SJCRH30 (cell line): ENCODE measurements at regions not wholly inside any gene's neighbourhood (a gene's known extent, or its start where the extent isn't known, plus 50 kb on each side); places are given as distances from the start of the nearest gene placed in this dataset.
A peak's percentile ranks its signal among the peaks of the same experiment; 100 is the strongest.

Experiments used
- DNase-seq, 2 experiments: peaks; one replicate each; pipeline ENCODE4 v3.0.0-alpha.2; 2015 to 2020
- H3K27ac ChIP-seq: fragments of 250-450 bp; sonication (Bioruptor Pico); 2 replicates; pipeline ENCODE4 v1.5.1; 2020; ENCODE audit warnings: mild to moderate bottlenecking, moderate library complexity
- H3K27me3 ChIP-seq: fragments of 250-450 bp; sonication (Bioruptor Pico); 2 replicates; pipeline ENCODE4 v1.5.1; 2020; ENCODE audit warnings: mild to moderate bottlenecking, moderate library complexity
- H3K36me3 ChIP-seq: fragments of 250-450 bp; sonication (Bioruptor Pico); 2 replicates; pipeline ENCODE4 v1.5.1; 2020; ENCODE audit warnings: mild to moderate bottlenecking, moderate library complexity
- H3K4me1 ChIP-seq: fragments of 250-450 bp; sonication (Bioruptor Pico); 2 replicates; pipeline ENCODE4 v1.5.1; 2020; ENCODE audit warnings: mild to moderate bottlenecking, moderate library complexity
- H3K4me3 ChIP-seq: fragments of 250-450 bp; sonication (Bioruptor Pico); 2 replicates; pipeline ENCODE4 v1.5.1; 2020; ENCODE audit warnings: mild to moderate bottlenecking, moderate library complexity
- H3K9me3 ChIP-seq: fragments of 250-450 bp; sonication (Bioruptor Pico); replicated peaks from 2 replicates; pipeline ENCODE4 v1.5.1; 2020; ENCODE audit warnings: mild to moderate bottlenecking, moderate library complexity

DNA sequence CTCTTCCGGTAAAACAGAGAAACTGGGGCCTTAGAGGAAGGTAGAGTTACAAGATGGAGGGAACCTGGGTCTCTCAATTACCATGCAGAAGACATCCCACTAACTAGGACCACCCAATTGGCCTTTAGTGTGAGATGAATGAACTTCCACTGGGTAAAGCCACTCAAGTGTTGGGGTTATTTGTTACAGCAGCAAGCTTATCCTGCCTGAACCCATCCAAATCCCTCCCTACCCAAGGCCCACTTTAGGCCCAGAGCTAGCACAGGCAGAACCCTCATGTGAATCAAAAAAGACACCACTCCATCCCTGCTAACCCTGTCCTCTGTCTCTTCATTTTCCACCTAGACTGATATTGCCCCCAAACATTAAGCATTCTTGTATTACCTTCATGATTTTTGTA is 746.7 kb upstream of the TBX3 start:
- Histone ChIP-seq H3K4me3 (no peak overlapping the region), H3K36me3 (no peaks in the 10 kb centered on the region), H3K27me3 (no peaks in the 10 kb centered on the region), H3K4me1 (no peaks in the 10 kb centered on the region), H3K9me3 (no peaks in the 10 kb centered on the region), H3K27ac (no peak overlapping the region)
- DNase-seq, result no peak

DNA sequence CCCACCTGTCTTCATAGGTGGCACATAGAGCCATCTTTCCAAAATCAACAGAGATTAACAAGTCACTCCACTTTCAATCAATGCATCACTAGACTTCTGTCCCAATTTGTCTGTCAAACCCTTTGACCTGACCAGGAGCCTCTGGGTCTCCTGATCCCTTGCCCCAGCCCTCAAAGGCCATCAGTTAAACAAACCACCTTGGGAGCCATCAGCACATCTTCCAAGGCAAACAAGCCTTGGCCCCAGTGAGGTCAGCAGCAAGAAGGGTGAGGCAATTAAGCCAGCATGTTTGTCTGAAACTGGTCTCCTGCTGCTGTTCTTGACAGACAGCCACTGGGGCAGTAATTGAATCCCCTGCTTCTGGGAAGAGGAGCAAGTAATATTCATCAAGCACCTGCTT is 742.8 kb upstream of the TBX3 start:
- no peak for DNase-seq
- Histone ChIP-seq H3K27ac (no peak overlapping the region), H3K4me3 (no peak overlapping the region)

GRCh38 chr12:115424003-115424402 is 740.0 kb upstream of the TBX3 start:
- Histone ChIP-seq H3K27ac (no peak overlapping the region), H3K4me1 (no peaks in the 10 kb centered on the region), H3K4me3 (no peak overlapping the region), H3K27me3 (no peaks in the 10 kb centered on the region), H3K36me3 (no peaks in the 10 kb centered on the region), H3K9me3 (no peaks in the 10 kb centered on the region)
- no peak for DNase-seq

More for the DNA sequence above, 742.8 kb upstream of the TBX3 start:
- no peaks in the 10 kb centered on the region for H3K9me3 ChIP-seq
- no peaks in the 10 kb centered on the region for H3K4me1 ChIP-seq
- no peaks in the 10 kb centered on the region for H3K36me3 ChIP-seq
- H3K27me3 ChIP-seq, result no peaks in the 10 kb centered on the region

DNA sequence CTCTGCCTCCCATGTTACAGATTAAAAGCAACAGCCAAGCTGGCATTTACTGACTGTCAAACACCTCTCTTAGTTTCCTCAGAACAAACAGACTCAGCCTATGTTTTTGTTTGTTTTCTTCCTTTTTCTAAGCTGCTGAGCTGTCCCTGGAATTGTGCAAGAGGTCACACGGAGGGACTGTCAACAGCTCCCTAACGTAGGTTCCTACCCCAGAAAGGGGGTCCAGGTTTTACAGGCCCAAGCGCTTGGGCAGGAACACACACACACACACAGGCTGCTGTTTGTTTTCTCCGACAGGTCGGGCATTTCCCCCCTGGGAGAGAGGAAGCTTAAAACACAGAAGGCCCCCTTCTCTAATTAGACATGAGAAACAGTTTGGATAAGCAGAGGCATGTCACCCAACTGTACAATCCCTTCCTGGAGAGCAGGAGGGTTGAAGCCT is 739.6 kb upstream of the TBX3 start:
- Histone ChIP-seq H3K4me3 (no peak overlapping the region), H3K27me3 (no peaks in the 10 kb centered on the region), H3K36me3 (no peaks in the 10 kb centered on the region), H3K4me1 (no peaks in the 10 kb centered on the region), H3K27ac (no peak overlapping the region), H3K9me3 (no peaks in the 10 kb centered on the region)
- DNase-seq, result no peak

GRCh38 chr12:115422845-115423545 is 739.0 kb upstream of the TBX3 start:
- no peaks in the 10 kb centered on the region for H3K9me3 ChIP-seq
- H3K36me3 ChIP-seq, result no peaks in the 10 kb centered on the region
- DNase-seq, result no peak
- H3K4me3 ChIP-seq, result no peak overlapping the region
- no peak overlapping the region for H3K27ac ChIP-seq
- no peaks in the 10 kb centered on the region for H3K27me3 ChIP-seq
- no peaks in the 10 kb centered on the region for H3K4me1 ChIP-seq

DNA sequence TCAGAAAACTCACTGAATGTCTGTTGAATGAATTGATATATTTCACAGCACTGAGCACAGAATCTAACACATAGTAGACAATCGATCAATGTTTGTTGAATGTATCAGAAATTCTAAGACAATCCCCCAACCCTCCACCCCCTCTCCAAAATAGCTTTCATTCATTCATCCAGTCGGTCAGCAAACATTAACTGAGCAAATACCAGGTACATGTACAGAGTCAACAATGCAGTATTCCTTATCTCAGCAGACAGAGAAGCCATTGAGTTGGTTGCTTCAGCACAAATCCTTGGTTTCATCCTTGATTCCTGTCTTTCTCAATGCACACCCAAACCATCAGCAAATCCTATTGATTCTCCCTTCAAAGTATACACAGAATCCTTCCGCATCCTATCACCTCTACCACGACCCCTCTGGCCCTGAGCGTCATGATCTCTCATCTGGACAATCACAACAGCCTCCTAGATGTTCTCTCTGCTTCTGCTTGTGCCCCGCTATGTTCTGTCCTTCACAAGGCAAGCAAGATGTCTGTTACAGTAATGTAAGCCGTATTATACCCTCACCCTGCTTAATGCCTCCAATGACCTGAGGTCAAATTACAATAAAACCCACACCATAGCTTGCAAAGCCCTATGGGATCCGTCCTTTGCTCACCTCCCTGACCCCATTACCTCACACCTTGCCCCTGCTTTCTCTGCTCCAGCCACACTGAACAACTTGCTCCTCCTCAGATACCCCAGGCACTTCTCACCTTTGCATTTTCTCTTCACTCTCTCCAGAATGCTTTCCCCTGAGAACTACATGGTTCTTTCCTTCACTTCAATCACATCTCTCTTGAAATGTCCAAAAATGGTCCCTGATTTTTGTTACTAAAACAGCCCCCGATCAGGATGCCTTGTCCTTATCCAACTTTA is 738.1 kb upstream of the TBX3 start:
- H3K4me3 ChIP-seq, result no peak overlapping the region
- no peaks in the 10 kb centered on the region for H3K9me3 ChIP-seq
- no peaks in the 10 kb centered on the region for H3K27me3 ChIP-seq
- no peak overlapping the region for H3K27ac ChIP-seq
- H3K4me1 ChIP-seq, result no peaks in the 10 kb centered on the region
- H3K36me3 ChIP-seq, result no peaks in the 10 kb centered on the region
- DNase-seq, result no peak

DNA sequence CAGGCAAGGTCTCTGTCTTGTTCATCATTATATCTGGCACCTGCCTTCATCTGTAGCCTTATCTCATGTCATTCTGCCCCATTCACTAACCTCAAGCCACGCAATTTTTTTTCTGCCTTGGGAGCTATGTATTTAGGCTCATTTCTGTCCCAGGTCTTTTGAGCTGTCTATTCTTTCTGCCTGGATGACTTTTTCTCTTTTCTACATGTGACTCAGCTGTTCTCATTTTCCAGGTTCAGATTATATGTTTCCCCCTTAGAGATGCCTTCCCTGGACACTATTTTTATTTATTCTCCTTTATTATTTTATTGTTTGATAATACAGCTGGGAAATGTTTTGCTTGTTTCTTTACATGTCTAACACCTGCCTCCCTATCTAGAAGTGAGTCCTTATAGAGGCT is 737.4 kb upstream of the TBX3 start:
- no peaks in the 10 kb centered on the region for H3K27me3 ChIP-seq
- H3K9me3 ChIP-seq, result no peaks in the 10 kb centered on the region
- DNase-seq, result no peak
- no peaks in the 10 kb centered on the region for H3K36me3 ChIP-seq
- H3K4me1 ChIP-seq, result no peaks in the 10 kb centered on the region
- no peak overlapping the region for H3K4me3 ChIP-seq
- no peak overlapping the region for H3K27ac ChIP-seq

DNA sequence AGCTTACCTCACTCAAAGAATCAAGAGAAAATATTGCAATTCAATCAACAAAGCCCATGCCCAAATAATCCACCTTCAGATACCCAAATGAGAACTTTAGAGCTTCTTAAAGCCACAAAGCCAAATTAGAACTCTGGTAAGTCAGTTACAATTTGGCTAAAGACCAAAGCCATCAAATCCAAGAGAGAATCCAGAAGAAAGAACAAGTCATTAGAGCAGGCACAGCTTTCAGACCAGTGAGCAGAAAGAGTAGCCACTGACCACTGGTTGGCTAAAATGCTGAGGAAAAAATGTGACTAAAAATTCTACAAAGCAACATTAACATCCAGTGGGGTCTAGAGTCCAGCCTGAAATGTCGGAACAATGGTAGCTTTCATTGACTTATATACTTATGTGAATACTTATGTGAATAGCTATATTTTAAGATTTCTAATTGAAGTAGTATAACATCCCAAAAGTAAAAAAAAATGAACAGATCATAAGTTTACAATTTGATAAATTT is 735.2 kb upstream of the TBX3 start:
- H3K4me3 ChIP-seq, result no peak overlapping the region
- H3K4me1 ChIP-seq, result no peaks in the 10 kb centered on the region
- H3K27me3 ChIP-seq, result no peaks in the 10 kb centered on the region
- DNase-seq, result no peak
- no peak overlapping the region for H3K27ac ChIP-seq
- no peaks in the 10 kb centered on the region for H3K9me3 ChIP-seq
- H3K36me3 ChIP-seq, result no peaks in the 10 kb centered on the region

DNA sequence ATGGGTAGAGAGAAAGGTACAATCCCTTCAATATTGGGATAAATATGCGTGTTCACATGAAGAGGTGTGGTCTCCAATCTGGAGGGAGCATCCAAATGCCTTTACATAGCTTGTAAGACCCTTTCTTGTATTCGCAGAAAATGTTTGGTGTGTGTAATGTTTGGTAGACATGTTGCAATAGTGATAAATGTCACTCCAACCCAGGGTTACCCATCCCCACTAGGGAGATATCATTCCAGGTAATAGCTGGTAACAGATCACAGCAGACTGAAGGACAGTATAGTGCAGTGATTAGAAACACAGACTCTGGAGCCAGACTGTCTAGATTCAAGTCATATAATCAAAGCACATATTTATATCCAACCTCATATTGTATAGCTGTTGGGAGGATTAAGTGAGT is 733.6 kb upstream of the TBX3 start:
- no peak for DNase-seq
- no peak overlapping the region for H3K27ac ChIP-seq
- no peak overlapping the region for H3K4me3 ChIP-seq
- H3K4me1 ChIP-seq, result peaks cover 10% of the 10 kb centered on the region
- no peaks in the 10 kb centered on the region for H3K27me3 ChIP-seq
- no peaks in the 10 kb centered on the region for H3K9me3 ChIP-seq
- no peaks in the 10 kb centered on the region for H3K36me3 ChIP-seq

- DNase-seq, result no peak
- Histone ChIP-seq H3K27me3 (no peaks in the 10 kb centered on the region), H3K27ac (no peak overlapping the region), H3K4me1 (peaks cover 17% of the 10 kb centered on the region), H3K36me3 (no peaks in the 10 kb centered on the region), H3K9me3 (no peaks in the 10 kb centered on the region), H3K4me3 (no peak overlapping the region)
These were observed 732.9 kb upstream of the TBX3 start for GRCh38 chr12:115416869-115417268.

DNA sequence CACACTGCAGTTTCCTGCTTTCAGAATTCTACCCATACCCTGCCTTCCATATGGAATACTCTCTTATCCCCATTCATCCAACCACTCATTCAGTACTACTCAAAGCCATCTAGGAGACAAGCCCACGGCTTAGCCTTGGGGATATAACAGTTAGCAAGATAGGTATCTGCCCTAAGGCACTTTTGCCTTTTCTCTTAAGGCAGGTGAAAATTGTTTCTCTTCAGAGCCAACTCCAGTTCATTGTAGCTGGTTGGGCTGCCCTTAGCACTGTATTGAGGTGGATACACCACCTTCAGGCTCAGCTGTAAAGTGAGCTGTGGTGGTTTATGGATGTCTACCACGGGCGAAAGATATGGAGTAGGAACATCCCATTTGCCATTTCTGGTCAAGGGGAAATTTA is 729.7 kb upstream of the TBX3 start:
- no peak overlapping the region for H3K4me3 ChIP-seq
- no peak overlapping the region for H3K27ac ChIP-seq
- DNase-seq, result no peak
- H3K36me3 ChIP-seq, result no peaks in the 10 kb centered on the region
- H3K9me3 ChIP-seq, result no peaks in the 10 kb centered on the region
- peaks cover 44% of the 10 kb centered on the region for H3K4me1 ChIP-seq
- no peaks in the 10 kb centered on the region for H3K27me3 ChIP-seq

- Histone ChIP-seq H3K27ac (peak overlapping the region; percentile 28), H3K4me3 (no peak overlapping the region), H3K9me3 (no peaks in the 10 kb centered on the region), H3K4me1 (peaks cover 46% of the 10 kb centered on the region), H3K36me3 (no peaks in the 10 kb centered on the region), H3K27me3 (no peaks in the 10 kb centered on the region)
- peak; percentile 63 to 84 for DNase-seq
These were observed 728.9 kb upstream of the TBX3 start for GRCh38 chr12:115412831-115413230.

GRCh38 chr12:115411121-115411520 is 727.1 kb upstream of the TBX3 start:
- Histone ChIP-seq H3K9me3 (no peaks in the 10 kb centered on the region), H3K36me3 (no peaks in the 10 kb centered on the region), H3K4me3 (no peak overlapping the region), H3K27ac (peak overlapping the region; percentile 7; the same call in 1 of the 2 replicates), H3K27me3 (no peaks in the 10 kb centered on the region), H3K4me1 (peaks cover 61% of the 10 kb centered on the region)
- DNase-seq, result peak; percentile 79 to 89

- H3K27me3 ChIP-seq, result no peaks in the 10 kb centered on the region
- H3K9me3 ChIP-seq, result no peaks in the 10 kb centered on the region; the same call in 1 of the 2 replicates
- H3K36me3 ChIP-seq, result no peaks in the 10 kb centered on the region
- H3K4me3 ChIP-seq, result no peak overlapping the region
- H3K4me1 ChIP-seq, result peaks cover 78% of the 10 kb centered on the region
- no peak for DNase-seq
- no peak overlapping the region for H3K27ac ChIP-seq
These were observed 724.7 kb upstream of the TBX3 start for GRCh38 chr12:115408642-115409041.

DNA sequence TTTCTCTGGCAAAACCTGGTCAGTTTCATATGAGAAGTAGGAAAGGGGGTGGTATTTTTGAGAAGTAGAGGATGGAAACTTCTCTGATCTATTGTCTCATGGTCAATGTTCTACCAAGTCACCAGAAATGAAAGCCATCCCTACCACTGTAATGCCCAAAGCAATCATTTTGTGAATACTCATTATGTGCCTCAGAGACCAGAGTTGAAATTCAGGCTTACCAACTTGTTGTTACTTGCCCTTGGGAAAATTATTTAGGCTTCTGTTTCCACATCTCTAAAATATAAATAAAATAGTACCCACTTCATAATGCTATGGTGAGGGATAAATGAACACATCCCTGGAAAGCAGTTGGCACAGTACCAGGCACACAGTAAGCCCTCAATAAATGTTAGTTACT is 723.7 kb upstream of the TBX3 start:
- no peak overlapping the region for H3K4me3 ChIP-seq
- peak overlapping the region; percentile 72 for H3K27ac ChIP-seq
- H3K36me3 ChIP-seq, result no peaks in the 10 kb centered on the region
- H3K9me3 ChIP-seq, result no peaks in the 10 kb centered on the region; the same call in 1 of the 2 replicates
- no peak for DNase-seq
- H3K4me1 ChIP-seq, result peaks cover 71% of the 10 kb centered on the region
- H3K27me3 ChIP-seq, result no peaks in the 10 kb centered on the region
